RKO (cell line): ENCODE measurements at regions not wholly inside any gene's neighbourhood (a gene's known extent, or its start where the extent isn't known, plus 50 kb on each side); places are given as distances from the start of the nearest gene placed in this dataset.

Experiments
- DNase-seq: peaks from one replicate; pipeline ENCODE4 v3.0.0-alpha.2; 2016; ENCODE audit warnings: low spot score

GRCh38 chr2:237170020-237170419 lies 84.3 kb downstream of the COPS8 start:
- DNase-seq, result no peak

GRCh38 chr2:237171396-237171795 lies 85.7 kb downstream of the COPS8 start:
- DNase-seq, result peak; percentile 15

DNA sequence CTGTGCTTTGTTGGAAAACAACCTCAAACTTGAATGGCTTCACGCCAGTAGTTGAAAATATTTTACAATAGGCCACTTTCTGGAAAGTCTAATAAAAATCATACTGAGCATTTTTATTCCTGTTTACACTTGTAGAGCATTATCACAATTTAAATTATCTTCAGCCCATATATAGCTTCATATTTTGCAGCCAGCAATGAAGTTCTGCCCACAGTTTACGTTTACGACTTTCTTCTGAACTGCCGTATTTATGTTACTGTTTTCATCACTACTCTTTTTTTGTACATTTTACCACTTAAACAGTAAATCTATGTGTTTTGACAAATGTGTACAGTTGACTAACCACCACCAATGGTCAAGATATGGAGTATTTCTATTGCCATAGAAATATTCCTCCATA lies 86.2 kb downstream of the COPS8 start:
- no peak for DNase-seq

DNA sequence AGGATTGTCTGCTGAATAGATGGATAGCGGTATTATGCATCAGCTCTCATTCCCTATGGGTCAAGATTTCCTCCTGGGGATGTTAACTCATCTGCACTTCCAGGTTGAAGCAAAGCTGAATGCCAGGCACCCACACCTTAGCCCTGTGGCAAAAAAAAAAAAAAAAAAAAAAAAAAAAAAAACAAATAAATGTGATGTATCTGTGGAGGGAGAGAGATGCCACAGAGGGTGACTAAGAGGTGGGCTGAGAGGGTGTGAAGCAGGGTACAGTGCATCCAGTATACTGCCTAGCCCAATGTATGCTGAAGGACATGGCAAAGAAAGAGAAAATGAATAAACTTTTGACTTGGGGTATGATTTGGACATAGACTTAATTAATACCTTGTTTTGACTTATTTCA lies 91.4 kb downstream of the COPS8 start:
- DNase-seq, result no peak

- DNase-seq, result no peak
Observed at GRCh38 chr2:237177986-237178385, 92.3 kb downstream of the COPS8 start.

GRCh38 chr2:237178396-237178795 lies 92.7 kb downstream of the COPS8 start:
- DNase-seq, result no peak

DNA sequence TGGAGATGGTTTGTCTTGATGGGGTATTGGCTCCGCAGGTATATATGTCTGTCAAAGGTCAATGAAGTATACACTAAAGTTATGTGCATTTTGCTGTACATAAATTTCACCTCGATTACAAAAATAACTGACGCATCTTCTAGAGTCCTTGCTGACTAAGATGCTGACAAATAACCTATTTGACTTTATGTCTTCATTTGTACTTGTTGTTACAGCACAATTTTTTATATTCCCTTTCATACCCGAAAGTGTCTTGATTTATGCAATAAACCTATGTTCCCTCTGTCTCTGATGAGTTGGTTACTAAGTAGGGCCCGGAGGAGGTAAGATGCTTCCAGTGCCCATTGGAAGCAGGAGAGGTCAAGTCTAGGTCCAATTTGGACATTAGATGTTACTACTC lies 93.5 kb downstream of the COPS8 start:
- DNase-seq, result no peak

GRCh38 chr2:237180187-237180586 lies 94.5 kb downstream of the COPS8 start:
- no peak for DNase-seq

GRCh38 chr2:237180987-237181386 lies 95.3 kb downstream of the COPS8 start:
- no peak for DNase-seq

- DNase-seq, result no peak
Observed at GRCh38 chr2:237181844-237182243, 96.2 kb downstream of the COPS8 start.

- DNase-seq, result no peak
Observed at GRCh38 chr2:237182422-237183123, 96.9 kb downstream of the COPS8 start.

DNA sequence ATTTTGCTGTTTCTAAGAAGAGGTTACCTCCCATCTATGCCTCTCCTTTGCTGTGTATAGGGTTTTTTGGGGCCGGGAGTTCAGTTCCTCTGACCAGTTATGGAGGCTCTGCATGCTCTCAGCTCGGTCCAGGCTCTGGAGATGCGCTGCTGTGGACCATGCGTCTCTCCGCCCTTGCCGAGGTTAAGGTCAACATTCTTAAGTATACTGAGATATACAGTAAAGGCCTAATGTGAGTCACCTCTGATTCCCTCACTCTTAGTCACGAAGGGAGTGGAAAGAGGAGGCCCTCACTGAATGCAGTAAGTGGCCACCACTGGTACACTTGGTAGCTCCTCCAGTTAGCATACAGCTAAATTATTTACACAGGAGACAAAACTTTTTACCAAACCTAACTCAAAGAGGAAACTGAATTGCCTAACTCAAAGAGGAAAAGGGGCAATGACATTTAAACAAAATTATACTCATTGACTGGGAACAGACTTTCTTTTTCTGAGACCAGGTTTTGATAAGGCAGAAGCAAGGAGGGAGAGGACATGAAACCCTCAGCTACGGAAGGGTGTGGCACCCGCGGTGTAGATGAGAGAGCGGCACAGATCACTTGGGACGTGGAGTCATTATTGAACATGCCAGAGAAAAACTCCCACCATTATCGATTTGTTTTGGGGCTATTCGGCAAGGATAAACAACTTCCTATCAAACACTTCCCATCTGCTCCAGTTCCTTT lies 98.7 kb downstream of the COPS8 start:
- DNase-seq, result peak; percentile 47

GRCh38 chr2:237184919-237185552 lies 99.3 kb downstream of the COPS8 start:
- DNase-seq, result no peak

- DNase-seq, result no peak
Observed at GRCh38 chr2:237185553-237185925, 99.8 kb downstream of the COPS8 start.

DNA sequence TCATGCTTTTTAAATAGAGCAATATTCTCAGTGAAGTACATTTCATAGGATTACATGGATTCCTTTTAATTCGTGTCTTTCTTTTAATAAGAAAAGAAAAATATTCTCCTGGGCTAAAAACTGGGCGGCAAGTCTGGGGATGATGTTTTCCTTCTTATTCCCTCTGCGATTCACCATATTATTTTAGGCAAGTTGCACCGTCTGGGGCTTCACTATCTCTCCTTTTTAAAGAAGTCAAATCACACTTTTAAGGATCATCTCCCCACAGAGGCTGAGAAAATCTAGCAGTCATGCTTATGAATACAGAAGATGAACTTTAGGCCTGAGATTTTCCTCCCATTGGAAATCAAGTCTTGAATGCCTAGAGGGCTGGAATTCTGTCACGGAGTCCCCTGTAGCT lies 104.1 kb downstream of the COPS8 start:
- DNase-seq, result no peak

DNA sequence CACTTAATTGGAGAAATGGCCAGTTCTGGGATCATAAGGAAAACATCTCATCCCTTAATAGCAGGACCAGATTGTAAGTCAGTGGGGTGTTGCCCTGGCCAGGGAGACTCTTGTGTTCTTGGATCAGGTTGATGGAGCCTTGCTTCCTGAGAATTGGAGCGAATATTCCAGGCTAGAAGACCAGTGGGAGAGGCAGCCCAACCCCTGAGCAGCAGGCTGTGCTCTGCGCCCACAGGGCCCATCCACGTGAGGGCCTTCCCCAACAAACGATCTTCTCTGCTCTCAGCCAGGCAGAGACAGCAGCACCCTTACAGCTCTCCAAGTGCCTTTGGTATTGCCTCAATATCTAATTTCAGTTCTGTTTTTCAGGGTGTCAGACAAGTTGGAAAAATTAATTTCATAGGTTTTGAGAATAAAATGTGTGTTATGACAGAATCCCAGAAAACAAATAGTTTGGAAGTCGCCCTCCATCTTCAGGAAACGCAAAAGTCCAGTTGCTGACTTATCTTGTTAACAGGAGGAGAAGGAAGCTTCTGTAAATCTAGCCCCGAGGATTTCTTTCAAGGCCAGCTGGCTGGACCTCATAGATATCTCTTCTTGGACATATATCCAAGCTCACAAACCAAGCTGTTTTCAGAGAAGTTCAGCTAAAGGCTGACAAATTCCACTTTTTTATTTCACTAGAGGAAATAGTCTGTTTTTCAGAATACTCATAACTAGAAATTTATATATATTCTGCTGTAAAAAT lies 105.5 kb downstream of the COPS8 start:
- no peak for DNase-seq

- DNase-seq, result no peak
Observed at GRCh38 chr2:237191714-237192081, 106.0 kb downstream of the COPS8 start.

- no peak for DNase-seq
Observed at GRCh38 chr2:237192881-237193280, 107.2 kb downstream of the COPS8 start.

GRCh38 chr2:237193436-237193835 lies 107.7 kb downstream of the COPS8 start:
- no peak for DNase-seq

DNA sequence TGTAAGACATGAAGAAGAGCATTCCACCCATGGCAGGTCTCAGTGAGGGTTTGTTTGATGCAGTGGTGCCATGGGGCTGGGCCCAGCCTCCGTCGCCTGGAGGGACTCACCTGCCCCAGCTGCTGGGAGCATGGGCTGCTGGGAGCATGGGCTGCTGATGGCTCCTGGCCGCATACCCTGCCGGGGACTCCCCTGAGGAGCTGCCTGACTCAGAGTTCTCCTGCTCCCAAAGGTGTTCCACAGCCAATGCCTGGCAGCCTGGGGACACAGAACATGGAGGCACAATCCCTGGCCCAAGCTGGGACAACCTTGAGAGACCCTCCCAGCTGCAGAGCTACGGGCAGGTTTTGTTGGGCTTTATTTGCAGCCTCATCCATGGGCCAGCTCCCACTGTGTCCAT lies 108.4 kb downstream of the COPS8 start:
- no peak for DNase-seq

DNA sequence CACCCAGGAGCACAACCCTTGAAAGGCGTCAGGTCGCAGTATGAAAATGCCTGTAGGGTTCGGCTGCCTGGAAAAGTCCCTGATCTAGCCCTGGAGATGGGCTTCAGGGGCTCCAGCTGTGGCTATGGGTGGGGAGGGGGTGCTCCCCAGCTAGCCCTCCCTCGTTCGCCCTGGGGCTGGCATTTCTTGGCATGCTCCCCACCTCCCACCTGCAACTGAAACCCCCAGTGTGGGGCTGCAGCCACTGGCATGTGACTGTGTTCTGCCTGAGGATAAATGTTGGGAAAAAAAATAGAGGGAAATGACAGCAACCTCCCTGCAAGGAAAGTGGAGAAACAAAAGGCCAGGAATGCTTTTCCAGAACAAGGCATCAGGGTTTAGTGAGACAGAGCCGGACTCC lies 109.2 kb downstream of the COPS8 start:
- DNase-seq, result no peak

DNA sequence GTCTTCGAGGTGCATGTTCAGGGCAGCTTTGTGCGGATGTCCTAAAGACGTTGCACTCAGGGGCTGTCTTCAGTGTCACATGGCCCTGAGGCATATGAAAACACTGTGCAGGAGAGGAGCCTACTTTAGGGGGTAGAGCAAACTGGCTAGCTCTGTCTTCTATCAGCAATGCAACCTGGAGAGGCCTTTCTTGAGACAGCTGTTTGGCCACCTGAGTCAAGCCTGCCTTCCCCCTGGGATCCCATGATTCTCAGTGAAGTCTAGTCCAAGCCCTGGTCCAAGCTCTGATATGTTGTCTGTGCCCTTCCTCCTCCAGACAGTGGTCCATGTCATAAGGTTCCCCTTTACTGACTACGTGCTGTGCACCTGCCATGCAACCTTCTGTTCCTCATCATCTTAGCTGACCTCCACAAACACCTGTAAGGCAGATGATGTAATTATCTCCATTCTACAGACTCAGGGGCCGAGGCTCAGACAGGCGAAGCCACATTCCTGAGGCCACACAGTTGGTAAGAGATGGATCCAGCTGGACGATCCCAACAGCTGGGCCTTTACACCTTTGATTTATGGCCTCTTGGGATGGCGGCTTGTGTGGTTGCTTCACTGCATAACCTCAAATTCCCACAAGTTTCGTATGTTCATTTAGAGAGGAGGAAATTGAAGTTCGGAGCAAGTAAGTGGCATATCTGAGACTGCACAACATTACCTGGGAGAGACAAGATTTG lies 109.9 kb downstream of the COPS8 start:
- no peak for DNase-seq
